ENCODE measurements at regions not wholly inside any gene's neighbourhood (a gene's known extent, or its start where the extent isn't known, plus 50 kb on each side); places are given as distances from the start of the nearest gene placed in this dataset.

- TF ChIP-seq ZNF785 (tag by site-specific recombination; IDR thresholded peaks at IDR 0.05) = no peak
- no peak for TF ChIP-seq ZNF169 (tag by site-specific recombination; IDR thresholded peaks at IDR 0.05)
- TF ChIP-seq ZNF701 (tag by site-specific recombination; IDR thresholded peaks at IDR 0.05) = no peak
- TF ChIP-seq MYNN (tag by site-specific recombination; IDR thresholded peaks at IDR 0.05; ENCODE audit: borderline replicate concordance) = no peak
- TF ChIP-seq ZXDB (tag by site-specific recombination; IDR thresholded peaks at IDR 0.05) = no peak
- no peak for TF ChIP-seq ZNF26 (tag by site-specific recombination; IDR thresholded peaks at IDR 0.05)
- no peak for TF ChIP-seq OVOL3 (tag by site-specific recombination; IDR thresholded peaks at IDR 0.05)
- TF ChIP-seq ZNF571 (tag by site-specific recombination; IDR thresholded peaks at IDR 0.05) = no peak
- no peak for TF ChIP-seq MEIS1 (CRISPR knock-in tag; IDR thresholded peaks at IDR 0.05; ENCODE audit: borderline replicate concordance)
- no peak for TF ChIP-seq ZNF76 (tag by site-specific recombination; IDR thresholded peaks at IDR 0.05; ENCODE audit: borderline replicate concordance, low read depth)
- no peak for TF ChIP-seq ZBTB8A (tag by site-specific recombination; IDR thresholded peaks at IDR 0.05)
- no peak for TF ChIP-seq GFI1B (tag by site-specific recombination; IDR thresholded peaks at IDR 0.05)
- no peak for TF ChIP-seq GLIS1 (tag by site-specific recombination; IDR thresholded peaks at IDR 0.05)
- TF ChIP-seq ZNF544 (tag by site-specific recombination; IDR thresholded peaks at IDR 0.05) = no peak
- TF ChIP-seq BCL11A (tag by site-specific recombination; IDR thresholded peaks at IDR 0.05; ENCODE audit: low read depth) = no peak
- TF ChIP-seq ZNF394 (tag by site-specific recombination; IDR thresholded peaks at IDR 0.05; ENCODE audit: borderline replicate concordance) = no peak
- no peak for TF ChIP-seq CTCF (tag by site-specific recombination; IDR thresholded peaks at IDR 0.05)
- no peaks in the 10 kb centered on the region for H3K9me3 ChIP-seq (ENCODE audit: control insufficient read depth, insufficient read depth, low read depth, low read length)
- no peak overlapping the region for H3K27ac ChIP-seq (ENCODE audit: extremely low read depth, low read depth, low read length)
- no peak overlapping the region for H3K4me3 ChIP-seq (ENCODE audit: low read depth, low read length)
- H3K36me3 ChIP-seq (ENCODE audit: control insufficient read depth in 2 of 2, insufficient read depth in 1 of 2, low read length in 2 of 2) = no peaks in the 10 kb centered on the region
- ChIA-PET POLR2A (no interaction called here), CTCF (interaction anchor here (0.7 kb wide), 1 partner anchor 32 kb away, joined by 7 read pairs; no protein-coding TSS in a partner anchor)
- H3K4me1 ChIP-seq (ENCODE audit: control insufficient read depth, insufficient read depth, low read length) = no peaks in the 10 kb centered on the region
These were observed 219.9 kb upstream of the NOL4 start for GRCh38 chr18:34444622-34445021.

- no peak overlapping the region for H3K4me3 ChIP-seq (ENCODE audit: low read depth, low read length)
- POLR2A ChIA-PET = no interaction called here
- TF ChIP-seq PRDM2 (tag by site-specific recombination; IDR thresholded peaks at IDR 0.05; ENCODE audit: borderline replicate concordance) (no peak), PBX3 (CRISPR knock-in tag; IDR thresholded peaks at IDR 0.05) (no peak), ZNF623 (tag by site-specific recombination; IDR thresholded peaks at IDR 0.05) (no peak), PRDM4 (tag by site-specific recombination; IDR thresholded peaks at IDR 0.05) (no peak), ZNF555 (tag by site-specific recombination; conservative IDR thresholded peaks at IDR 0.05) (no peak), ZNF768 (tag by site-specific recombination; IDR thresholded peaks at IDR 0.05) (no peak), ZNF366 (tag by site-specific recombination; conservative IDR thresholded peaks at IDR 0.05) (no peak)
- H3K4me1 ChIP-seq (ENCODE audit: control insufficient read depth, insufficient read depth, low read length) = no peaks in the 10 kb centered on the region
- CTCF ChIA-PET = interaction anchor here (1.0 kb wide), 1 partner anchor 9 kb away, joined by 3 read pairs; no protein-coding TSS in a partner anchor
- H3K36me3 ChIP-seq (ENCODE audit: control insufficient read depth in 2 of 2, insufficient read depth in 1 of 2, low read length in 2 of 2) = no peaks in the 10 kb centered on the region
- H3K9me3 ChIP-seq (ENCODE audit: control insufficient read depth, insufficient read depth, low read depth, low read length) = no peaks in the 10 kb centered on the region
- no peak overlapping the region for H3K27ac ChIP-seq (ENCODE audit: extremely low read depth, low read depth, low read length)
These were observed 223.9 kb upstream of the NOL4 start for GRCh38 chr18:34448662-34449061.

Data from HEK293 (cell line).